ENCODE measurements at regions not wholly inside any gene's neighbourhood (a gene's known extent, or its start where the extent isn't known, plus 50 kb on each side); places are given as distances from the start of the nearest gene placed in this dataset.
"Not testable (repeated sequence)": the region's sequence is repeated elsewhere in the genome, so short reads cannot be mapped to it uniquely, and the experiment has no call there.

DNA sequence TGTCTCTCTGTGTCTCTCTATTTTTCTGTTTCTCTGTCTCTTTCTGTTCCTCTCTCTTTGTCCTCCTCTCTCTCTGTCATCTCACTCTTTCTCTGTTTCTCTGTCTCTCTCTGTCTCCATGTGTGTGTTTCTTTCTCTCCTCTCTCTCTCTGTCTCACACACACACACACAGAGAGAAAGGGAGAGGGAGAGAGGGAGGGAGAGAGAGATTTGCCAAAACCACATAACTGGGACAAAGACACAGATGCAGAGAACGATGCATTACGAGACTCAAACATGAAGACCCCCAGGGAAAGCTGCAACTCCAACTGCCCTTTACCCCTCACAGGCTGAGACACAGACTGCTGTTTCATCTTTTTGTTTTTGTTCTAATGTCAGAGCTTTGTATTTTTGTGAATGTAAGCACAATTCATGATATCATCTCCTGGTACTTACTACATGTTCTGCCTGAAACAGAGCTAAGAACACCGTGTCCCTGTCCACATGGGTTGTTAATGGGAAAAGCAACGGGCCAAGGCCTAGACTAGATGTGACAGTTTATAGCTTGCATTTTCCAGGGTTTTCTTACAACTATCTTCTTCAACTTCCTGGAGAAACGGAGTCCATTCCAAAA is 177.1 kb upstream of the ARID1B start:
- no peak for DNase-seq

DNA sequence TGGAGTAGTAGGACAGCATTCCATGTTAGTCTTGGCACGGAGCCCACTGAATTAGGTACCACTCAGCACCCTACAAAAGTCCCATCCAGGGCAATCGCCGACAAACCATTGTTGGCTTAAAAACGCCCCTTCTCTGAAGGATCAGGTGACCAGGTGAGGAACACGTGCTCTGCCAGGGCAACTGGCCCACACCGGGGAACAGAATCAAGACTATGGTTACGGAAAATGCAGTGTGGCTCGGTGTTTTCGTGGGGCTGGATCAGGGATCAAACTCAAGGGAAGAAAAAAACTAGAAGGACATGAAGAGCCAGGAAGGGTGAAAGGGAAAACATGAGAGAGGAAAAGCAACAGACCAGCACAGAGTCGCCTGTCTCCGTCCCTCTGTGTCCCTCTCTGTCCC is 177.8 kb upstream of the ARID1B start:
- no peak for DNase-seq

DNA sequence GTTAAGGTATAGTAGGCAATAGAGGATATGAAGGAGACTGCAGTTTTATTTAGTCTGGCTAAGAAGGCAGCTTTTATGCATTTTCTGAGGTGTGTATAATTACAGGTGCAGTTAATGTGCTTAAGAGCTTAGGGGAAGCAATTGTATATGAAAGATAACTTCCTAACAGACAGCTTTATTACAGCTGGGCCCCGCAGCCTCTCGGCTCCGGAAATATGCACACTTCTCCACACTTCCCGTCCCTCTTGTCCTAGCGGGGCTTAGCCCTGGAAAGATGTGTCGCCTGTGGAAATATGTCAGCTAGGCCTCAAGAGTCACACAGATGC is 178.4 kb upstream of the ARID1B start:
- no peak for DNase-seq

DNA sequence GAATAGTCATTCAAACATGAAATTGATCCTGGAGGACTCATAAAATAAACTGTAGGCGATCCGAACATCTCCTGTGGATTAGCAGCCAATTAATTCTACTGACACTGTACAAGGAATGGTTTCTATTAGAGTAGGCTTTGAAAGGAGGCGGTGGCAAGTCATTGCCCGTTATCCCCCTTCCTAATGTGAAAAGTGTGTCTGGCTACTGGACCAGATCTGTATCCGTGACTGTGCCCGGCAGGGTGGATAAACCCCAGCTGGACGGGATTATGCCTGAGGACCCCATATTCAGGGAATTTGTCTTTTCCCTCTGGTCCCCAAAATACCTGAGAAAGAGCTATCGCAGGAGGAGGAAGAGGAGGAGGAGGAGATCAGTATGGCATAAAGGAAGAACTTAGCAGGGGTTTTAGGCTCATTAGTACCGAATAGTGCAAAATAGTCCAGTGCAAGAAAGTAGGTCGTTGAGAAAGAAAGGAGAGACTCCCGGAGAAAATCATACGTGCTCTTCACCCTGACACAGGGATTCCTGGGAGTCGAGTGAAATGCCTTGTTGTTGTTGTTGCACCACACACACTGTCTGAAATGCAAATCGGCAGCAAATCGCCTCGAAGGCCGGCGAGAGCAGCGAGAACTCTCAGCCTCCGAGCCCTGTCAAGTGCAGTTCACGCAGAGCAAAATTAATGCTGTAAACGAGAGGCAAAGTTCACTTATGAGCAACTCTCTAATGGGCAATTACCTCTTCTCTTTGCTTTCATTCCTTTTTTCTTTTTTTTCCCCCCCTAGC is 178.9 kb upstream of the ARID1B start:
- no peak for DNase-seq

DNA sequence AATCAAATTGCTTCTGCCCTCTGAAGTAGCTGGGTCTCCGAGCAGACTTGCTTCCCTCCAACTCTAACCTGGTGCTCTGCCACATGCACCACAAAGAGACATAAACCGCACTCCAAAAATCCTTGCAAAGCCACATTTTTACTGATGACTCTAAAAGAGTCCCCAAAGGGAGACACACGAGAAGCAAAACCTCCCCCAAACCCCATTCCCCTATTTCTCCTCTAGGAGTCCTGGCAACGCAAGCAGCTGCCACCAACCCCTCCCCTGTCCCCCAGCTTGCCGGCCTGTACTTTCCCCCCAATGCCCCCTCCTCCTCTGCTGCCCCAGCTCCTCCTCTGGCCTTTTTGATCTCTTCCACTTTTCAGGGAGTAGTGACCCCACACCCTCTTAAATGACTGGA is 180.1 kb upstream of the ARID1B start:
- DNase-seq: no peak

DNA sequence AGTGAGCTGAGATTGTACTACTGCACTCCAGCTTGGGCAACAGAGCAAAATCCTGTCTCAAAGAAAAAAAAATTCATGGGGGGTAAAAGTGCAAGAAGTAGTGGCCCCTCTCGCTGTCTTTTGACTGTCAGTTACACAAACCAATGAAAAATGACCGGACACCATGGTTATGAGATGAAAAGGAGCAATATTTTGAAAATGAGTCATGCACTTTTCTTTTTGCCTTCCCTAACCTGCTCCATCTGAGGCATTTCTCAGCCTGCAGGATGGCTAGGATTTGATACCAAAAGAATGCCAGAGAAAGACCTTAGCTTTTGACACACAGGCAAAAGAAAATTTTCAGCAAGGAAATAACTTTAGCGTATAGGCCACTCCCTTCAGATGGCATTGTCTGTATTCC is 181.7 kb upstream of the ARID1B start:
- no peak for DNase-seq

DNA sequence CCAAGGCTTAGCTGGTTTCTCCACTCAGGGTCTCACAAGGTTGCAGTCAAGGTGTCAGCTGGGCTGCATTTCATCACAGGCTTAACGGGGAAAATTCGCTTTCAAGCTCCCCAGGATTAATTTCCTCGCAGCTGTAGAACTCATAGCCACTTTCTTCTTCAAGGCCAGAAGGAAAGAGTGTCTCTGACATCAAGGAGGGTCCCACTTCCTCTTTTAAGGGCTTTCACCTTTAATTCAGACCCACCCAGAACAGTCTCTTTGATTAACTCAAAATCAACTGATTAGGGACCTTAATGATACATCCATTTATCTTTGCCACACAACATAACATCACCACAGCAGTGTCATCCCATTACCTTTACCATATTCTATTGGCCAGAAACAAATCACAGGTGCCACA is 183.3 kb upstream of the ARID1B start:
- no peak for DNase-seq

DNA sequence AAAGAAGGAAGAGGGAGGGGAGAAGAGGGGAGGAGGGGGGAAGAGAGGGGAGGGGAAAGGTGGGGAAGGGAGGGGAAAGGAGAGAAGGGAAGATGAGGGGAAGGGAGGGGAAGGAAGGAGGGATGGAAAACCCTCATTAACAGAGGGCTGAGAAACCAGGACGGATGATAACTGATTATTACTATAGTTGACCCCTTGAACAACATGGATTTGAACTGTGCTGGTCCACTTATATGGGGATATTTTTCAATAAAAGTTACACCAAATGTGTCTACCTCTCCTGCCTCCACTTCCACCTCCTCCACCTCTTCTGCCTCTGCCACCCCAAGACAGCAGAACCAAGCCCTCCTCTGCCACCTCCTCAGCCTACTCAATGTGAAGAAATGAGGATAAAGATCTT is 184.1 kb upstream of the ARID1B start:
- no peak for DNase-seq

DNA sequence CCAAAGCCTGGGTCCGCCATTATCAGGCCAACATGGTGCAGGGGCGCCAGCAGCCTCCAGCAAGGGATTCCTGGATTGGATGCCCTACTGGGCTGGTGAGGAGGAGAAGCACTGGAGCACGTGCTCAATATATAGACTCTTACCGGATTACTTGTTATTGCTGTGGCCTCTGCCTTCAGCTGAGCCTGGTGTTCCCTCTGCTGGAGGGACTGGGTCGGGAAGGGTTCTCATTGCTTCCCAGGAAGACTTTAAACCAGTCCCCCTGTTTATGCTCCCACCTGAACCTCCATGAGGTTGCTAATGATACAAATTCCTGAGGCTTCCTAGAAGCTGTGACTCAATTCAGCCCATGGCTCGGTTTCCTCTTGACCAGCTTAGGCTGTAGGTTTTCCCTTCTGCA is 186.7 kb upstream of the ARID1B start:
- DNase-seq: no peak

DNA sequence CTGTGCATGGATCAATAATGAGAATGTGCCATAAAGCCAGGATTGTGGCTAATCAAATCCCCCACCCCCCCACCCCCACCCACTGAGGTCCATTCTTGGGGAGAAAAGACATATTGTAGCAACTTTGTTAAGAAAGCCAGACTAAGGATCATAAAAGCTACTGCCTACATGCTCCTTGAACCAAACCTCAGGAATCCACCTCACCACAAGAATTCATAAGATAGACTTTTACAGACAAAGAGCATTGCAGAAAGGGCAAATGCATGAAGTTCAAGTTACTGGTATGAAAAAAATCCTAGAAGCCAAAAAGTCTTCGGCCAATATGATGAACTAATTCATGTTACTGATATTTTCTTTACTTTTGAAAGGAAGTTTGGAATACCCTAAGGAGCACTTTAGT is 187.9 kb upstream of the ARID1B start:
- no peak for DNase-seq

DNA sequence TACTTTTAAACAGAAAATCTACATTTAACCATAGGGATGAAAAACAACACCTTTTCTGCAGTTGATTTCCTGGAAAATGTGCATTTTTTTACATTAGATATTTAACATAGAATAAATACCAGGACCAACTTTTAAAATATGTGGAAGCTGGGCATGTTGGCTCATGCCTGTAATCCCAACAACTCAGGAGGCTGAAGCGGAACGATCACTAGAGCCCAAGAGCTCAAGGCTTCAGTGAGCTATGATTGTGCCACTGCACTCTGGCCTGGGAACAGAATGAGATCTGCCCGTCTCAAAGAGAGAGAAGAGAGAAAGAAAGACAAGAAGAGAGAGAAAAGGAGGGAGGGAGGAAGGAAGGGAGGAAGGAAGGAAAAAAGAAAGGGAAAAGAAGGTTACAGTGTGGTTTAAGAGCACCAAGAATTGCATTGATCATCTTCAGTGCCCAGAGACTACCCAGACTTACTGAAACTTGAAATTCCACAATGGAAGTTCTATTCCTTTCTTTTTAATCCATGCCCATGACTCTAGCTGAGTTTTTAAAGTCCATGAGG is 189.4 kb upstream of the ARID1B start:
- no peak for DNase-seq

DNA sequence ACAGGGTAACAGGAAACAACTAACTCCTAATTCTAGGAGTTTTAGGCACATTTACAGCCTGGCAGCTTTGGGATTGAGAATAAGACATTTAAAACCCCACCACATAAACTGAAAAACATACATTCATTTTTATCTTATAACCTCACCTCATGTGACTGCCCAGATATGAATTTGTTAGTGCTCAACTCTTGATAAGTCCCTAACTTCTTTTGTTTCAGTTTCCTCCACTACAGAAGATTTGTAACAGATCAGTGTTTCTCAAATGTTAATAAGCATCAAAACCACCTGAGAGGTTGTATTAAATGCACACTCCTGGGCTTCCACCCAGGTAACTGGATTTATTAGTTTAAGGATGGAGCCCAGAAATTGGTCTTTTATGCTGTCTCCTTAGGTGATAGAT is 190.1 kb upstream of the ARID1B start:
- no peak for DNase-seq

DNA sequence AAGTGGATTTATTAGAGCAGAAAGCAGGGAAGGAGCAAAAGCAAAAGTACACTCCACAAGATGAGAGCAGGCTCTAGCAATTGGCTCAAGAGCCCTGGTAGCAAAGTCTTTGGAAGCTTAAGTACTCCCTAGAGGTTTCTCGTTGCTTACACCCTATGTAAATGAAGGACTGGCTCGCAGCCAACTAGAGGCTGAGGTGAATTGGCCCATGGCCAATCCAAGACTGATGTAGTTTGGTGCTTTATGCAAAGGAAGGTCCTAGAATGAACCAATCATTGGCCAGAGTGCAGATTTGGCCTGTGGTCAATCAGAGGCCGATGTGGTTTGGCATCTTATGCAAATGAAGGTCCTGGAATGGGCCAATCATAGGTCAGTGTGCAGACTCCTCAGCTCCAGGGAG is 191.3 kb upstream of the ARID1B start:
- no peak for DNase-seq

DNA sequence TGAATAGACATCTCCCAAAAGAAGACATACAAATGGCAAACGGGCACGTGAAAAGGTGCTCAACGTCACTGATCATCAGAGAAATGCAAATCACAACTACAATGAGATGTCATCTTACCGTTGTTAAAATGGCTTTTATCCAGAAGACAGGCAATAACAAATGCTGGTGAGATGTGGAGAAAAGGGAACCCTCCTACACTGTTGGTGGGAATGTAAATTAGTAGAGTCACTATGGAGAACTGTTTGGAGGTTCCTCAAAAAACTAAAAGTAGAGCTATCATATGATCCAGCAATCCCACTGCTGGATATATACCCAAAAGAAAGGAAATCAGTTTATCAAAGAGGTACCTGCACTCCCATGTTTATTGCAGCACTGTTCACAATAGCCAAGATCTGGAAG is 193.1 kb upstream of the ARID1B start:
- DNase-seq: not testable (repeated sequence)

DNA sequence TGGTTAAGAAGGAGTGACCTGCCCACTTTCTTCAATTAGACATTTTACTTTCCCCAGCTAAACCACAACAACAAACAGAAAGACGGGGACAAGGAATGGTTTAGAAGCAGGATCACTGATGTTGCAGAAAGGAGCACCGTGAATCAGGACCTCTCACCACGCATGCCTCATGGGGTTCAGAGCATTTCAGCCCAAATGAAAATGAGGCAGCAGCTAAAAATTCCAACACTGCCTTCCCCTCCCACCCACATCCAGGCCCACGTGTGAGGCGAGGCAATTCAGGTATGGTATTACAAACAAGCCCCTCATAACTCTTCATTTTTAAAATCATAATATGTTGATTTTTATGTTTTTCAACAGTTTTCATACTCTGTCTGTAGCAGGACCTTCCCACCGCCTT is 194.1 kb upstream of the ARID1B start:
- DNase-seq: no peak

DNA sequence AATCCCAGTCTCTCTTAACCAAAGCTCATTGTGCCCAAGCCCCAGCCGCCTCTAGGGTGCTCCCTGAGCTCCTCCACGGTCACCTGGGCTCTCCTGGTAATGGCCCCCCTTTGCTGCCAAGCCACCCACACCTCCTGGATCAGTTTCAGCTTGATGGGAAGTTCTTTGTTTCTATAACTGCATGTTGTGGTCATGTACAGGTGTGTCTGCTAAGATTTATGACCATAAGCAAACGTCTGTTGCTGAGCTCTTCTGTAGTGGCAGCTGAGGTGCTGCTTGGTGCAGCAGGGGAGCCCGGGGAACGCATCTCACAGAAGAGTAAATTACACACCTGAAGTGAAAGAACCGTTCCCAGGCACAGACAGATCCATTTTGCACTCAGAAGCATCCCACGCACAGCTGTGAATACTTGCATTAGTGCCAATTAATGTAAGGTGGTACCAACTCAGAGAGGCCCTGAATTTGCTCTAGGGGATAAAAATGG is 194.6 kb upstream of the ARID1B start:
- peak; percentile 75 for DNase-seq

DNA sequence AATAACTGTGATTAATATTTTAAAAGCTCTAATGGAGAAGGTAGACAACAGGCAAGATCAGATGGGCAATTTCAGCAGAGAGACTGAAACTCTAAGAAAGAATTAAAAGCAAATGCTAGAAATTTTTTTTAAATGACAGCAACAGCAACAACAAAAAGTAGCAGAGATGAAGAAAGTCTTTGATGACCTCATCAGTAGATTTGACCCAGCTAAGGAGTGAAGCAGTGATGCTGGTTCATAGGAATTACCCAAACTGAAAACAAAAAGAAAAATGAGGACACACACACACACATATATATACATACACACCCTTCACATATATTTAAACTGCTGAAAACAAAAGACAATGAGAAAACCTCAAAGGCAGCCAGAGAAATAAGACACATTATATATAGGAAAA is 197.6 kb upstream of the ARID1B start:
- DNase-seq: no peak

DNA sequence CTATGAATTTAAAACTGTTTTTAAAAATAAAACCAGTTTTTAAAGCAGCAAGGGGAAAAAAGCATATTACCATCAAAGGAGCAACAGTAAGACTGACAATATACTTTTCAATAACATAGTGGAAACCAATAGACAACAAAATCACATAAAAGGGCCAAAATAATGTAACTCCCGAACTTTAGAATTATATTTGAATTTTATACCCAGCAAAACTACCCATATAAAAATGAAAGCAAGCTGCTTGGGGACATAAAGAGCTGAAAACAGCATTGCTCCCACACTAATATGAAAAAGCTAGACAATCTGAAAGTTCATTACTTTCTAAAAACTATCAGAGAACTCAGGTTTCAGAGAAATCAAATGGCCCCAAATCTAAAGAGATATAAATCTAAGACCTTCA is 199.4 kb upstream of the ARID1B start:
- DNase-seq: no peak

DNA sequence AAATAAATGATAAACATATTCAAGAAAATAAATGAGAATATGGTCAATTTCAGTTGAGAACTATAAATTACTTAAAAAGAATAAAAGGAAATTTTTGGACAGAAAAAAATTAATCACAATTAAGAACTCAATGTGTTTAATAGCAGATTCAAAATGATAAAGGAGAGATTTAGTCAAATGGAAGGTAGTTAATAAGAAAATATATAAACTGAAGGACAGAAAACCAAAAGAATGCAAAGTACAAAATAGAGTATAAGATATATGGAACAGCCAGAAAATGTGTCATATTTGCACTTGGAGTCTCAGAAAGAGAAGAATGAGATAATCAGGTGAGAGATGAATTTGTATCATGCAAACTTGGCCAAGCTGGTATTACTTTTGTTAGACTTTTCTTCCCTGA is 201.8 kb upstream of the ARID1B start:
- DNase-seq: no peak

DNA sequence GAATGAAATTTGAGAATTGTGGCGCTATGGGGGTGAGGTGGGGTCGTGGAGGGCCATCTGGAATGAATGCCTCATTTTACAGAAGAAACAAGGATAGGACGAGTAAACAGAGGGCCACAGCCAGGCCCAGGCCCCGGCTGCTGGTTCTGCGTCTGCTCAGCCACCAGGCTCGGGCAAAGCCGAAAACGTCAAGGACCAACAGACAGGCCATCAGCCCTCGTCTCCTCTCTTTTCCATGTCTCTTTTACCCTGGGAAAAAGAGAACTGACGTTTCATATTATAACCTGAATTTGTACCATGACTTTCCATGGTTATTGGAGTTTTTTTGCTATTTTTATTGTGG is 212.4 kb upstream of the ARID1B start:
- DNase-seq: no peak

DNA sequence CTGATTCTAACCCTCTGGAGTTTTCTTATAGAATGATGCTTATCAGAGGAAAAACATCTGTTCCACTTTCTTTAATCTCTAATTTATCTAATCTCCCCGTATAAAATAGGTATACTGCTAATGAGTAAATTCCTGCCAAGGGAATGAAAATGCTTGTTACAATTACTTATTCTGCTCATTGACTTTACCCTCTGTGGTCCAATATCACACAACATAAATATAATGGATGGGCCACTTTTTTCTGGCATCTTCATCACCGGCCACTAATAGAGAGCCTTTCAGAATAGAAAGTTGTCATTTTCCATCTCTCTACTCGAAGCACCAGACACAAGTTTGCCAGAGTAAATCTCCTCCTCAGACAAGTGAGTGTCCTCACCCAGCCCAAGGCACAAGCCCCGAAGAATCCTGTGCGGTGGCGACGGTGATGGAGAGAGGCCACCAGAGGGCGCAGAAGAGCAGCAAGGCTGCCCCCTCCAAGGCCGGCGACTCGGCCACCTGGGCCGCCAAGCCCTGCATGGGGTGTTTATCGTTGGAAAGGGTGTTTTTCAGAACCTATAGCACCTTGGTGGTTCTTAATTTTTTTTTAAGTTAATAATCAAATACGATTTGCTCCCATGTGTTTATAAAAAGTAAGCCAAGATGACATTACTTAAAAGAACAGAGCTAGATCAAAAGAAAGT is 212.9 kb upstream of the ARID1B start:
- DNase-seq: peak; percentile 66

DNA sequence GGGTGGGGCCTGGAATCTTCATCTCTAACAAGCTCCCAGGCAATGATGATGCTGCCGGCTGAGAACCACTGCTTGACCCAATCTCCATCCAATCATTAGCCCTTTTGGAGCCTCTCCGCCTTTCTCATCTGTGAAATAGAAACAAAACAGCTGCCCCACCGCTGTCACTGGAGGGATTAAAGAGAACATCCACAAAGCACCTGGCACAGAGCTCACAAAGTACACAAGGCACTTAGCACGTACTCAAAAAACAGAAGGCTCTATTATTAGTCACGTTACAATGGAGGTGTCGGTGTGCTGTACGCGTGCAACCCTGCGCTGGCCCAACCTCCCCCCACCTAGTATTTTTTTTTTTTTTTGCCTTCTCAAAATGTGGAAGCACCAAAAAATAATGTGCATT is 213.5 kb upstream of the ARID1B start:
- DNase-seq: peak; percentile 92

DNA sequence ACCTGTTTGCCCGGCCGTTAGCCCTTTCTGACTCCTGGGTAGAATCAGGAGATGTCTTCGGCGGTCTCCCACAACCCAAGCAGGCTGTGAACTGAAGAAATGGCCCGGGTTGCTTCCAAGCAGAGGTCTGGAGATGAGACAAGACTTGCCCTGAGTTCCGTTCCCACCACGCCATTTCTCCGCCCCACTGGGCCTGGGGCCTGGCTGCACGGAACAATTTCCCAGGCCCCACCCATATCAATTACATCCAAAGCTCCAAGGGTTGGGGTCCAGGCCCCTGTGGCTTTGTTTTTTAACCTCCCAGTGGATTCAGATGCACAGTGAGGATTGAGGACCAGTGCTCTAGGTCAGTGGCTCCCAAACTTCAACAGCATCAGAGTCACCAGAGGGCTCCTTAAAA is 214.5 kb upstream of the ARID1B start:
- DNase-seq: no peak

DNA sequence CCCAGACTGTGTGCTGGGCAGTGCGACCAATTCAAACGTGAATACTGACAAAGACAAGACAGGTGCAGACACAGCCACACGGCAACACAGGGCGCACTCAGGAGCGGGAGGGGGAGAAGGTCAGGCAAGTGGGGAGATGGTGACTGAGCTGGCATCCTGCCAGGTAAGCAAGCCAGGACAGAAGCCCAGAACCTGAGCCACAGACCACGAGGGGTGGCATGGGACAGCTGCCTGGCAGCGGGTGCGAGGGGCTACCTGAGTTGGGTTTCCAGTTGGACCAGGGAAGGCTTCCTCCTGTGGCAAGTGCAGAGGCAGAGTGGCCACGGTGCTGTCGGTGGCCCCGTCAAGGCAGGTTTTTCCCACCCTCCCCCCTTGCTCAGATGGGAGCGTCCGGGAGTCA is 215.2 kb upstream of the ARID1B start:
- DNase-seq: peak; percentile 72
